WTC11 (cell line): ENCODE measurements at regions not wholly inside any gene's neighbourhood (a gene's known extent, or its start where the extent isn't known, plus 50 kb on each side); places are given as distances from the start of the nearest gene placed in this dataset.

Experiments used
- ATAC-seq: fragments of 200-7000 bp; cut with Tn5 transposase; 2 replicates; pipeline ENCODE4 v1.10.0; 2021; ENCODE audit warnings: mild to moderate bottlenecking, moderate library complexity
- CTCF ChIA-PET: fragments of 300-600 bp; sonication (Branson Sonifier 250); formaldehyde crosslinking; loops from one replicate; lab custom pipeline; 2021; ENCODE audit warnings: antibody characterized with exemption; lab: Charles Lee
- POLR2A ChIA-PET: fragments of 350-600 bp; sonication (Branson Sonifier 250); formaldehyde crosslinking; loops from one replicate; lab custom pipeline; 2021; ENCODE audit warnings: antibody characterized with exemption; lab: Charles Lee
- DNase-seq: peaks from one replicate; pipeline ENCODE4 v3.0.0; 2021; ENCODE audit warnings: low spot score
- H3K27ac Mint-ChIP-seq: 2 replicates; pipeline ENCODE4 v1.8.0; 2021; ENCODE audit warnings: mixed read lengths
- H3K27me3 Mint-ChIP-seq: 2 replicates; pipeline ENCODE4 v1.8.0; 2021; ENCODE audit warnings: low read depth, mild to moderate bottlenecking, moderate library complexity, mixed read lengths
- H3K36me3 Mint-ChIP-seq: 2 replicates; pipeline ENCODE4 v1.8.0; 2021; ENCODE audit warnings: mixed read lengths
- H3K4me1 Mint-ChIP-seq: 2 replicates; pipeline ENCODE4 v1.8.0; 2022; ENCODE audit warnings: mixed read lengths
- H3K4me3 Mint-ChIP-seq: 2 replicates; pipeline ENCODE4 v1.8.0; 2021; ENCODE audit warnings: mild to moderate bottlenecking, moderate library complexity, mixed read lengths
- H3K9me3 Mint-ChIP-seq: 2 replicates; pipeline ENCODE4 v1.8.0; 2021; ENCODE audit warnings: mixed read lengths
- ATF6 ChIP-seq: sonication (generic); formaldehyde crosslinking; IDR thresholded peaks from 2 replicates; pipeline ENCODE4 v1.8.1; 2023; ENCODE audit warnings: mild to moderate bottlenecking, missing genetic modification reagents
- CBFB ChIP-seq: sonication (generic); formaldehyde crosslinking; IDR thresholded peaks from 2 replicates; pipeline ENCODE4 v1.8.1; 2022; ENCODE audit warnings: mild to moderate bottlenecking, low read depth, missing genetic modification reagents
- E2F1 ChIP-seq: sonication (generic); formaldehyde crosslinking; IDR thresholded peaks from 2 replicates; pipeline ENCODE4 v1.8.0; 2022; ENCODE audit warnings: mild to moderate bottlenecking, missing genetic modification reagents
- ESRRA ChIP-seq: sonication (generic); formaldehyde crosslinking; IDR thresholded peaks from 2 replicates; pipeline ENCODE4 v1.8.1; 2022; ENCODE audit warnings: mild to moderate bottlenecking, missing genetic modification reagents, borderline replicate concordance
- ETV6 ChIP-seq: sonication (generic); formaldehyde crosslinking; IDR thresholded peaks from 2 replicates; pipeline ENCODE4 v1.8.1; 2022; ENCODE audit warnings: mild to moderate bottlenecking, missing genetic modification reagents
- FOXK1 ChIP-seq: sonication (generic); formaldehyde crosslinking; IDR thresholded peaks from 2 replicates; pipeline ENCODE4 v1.8.0; 2022; ENCODE audit warnings: mild to moderate bottlenecking, moderate library complexity, missing genetic modification reagents
- HMGXB4 ChIP-seq: sonication (generic); formaldehyde crosslinking; IDR thresholded peaks from 2 replicates; pipeline ENCODE4 v1.8.1; 2023; ENCODE audit warnings: mild to moderate bottlenecking, moderate library complexity, missing genetic modification reagents
- IRF1 ChIP-seq: sonication (generic); formaldehyde crosslinking; IDR thresholded peaks from 2 replicates; pipeline ENCODE4 v1.8.0; 2023; ENCODE audit warnings: missing genetic modification reagents
- MAX ChIP-seq: sonication (generic); formaldehyde crosslinking; IDR thresholded peaks from 2 replicates; pipeline ENCODE4 v1.8.0; 2022; ENCODE audit warnings: mild to moderate bottlenecking, missing genetic modification reagents
- MXD4 ChIP-seq: fragments of 250-450 bp; sonication (Bioruptor Pico); IDR thresholded peaks from 2 replicates; pipeline ENCODE4 v1.8.0; 2021; ENCODE audit warnings: mild to moderate bottlenecking, moderate library complexity, borderline replicate concordance
- NR1H2 ChIP-seq: sonication (generic); formaldehyde crosslinking; IDR thresholded peaks from 2 replicates; pipeline ENCODE4 v1.9.0; 2021; ENCODE audit warnings: mild to moderate bottlenecking, moderate library complexity, missing genetic modification reagents
- NR3C1 ChIP-seq: sonication (generic); formaldehyde crosslinking; conservative IDR thresholded peaks from 2 replicates; pipeline ENCODE4 v1.8.1; 2023; ENCODE audit warnings: low read depth, mild to moderate bottlenecking, missing genetic modification reagents
- OVOL2 ChIP-seq: fragments of 250-450 bp; sonication (Bioruptor Pico); IDR thresholded peaks from 2 replicates; pipeline ENCODE4 v1.9.0; 2021; ENCODE audit warnings: mild to moderate bottlenecking, borderline replicate concordance
- PREB ChIP-seq: sonication (generic); formaldehyde crosslinking; IDR thresholded peaks from 2 replicates; pipeline ENCODE4 v1.8.1; 2022; ENCODE audit warnings: mild to moderate bottlenecking, missing genetic modification reagents, moderate library complexity, borderline replicate concordance
- SP1 ChIP-seq: sonication (generic); formaldehyde crosslinking; conservative IDR thresholded peaks from 2 replicates; pipeline ENCODE4 v1.8.1; 2022; ENCODE audit warnings: missing genetic modification reagents
- TEAD1 ChIP-seq: sonication (generic); formaldehyde crosslinking; IDR thresholded peaks from 2 replicates; pipeline ENCODE4 v1.8.0; 2022; ENCODE audit warnings: mild to moderate bottlenecking, missing genetic modification reagents
- TP53 ChIP-seq: sonication (generic); formaldehyde crosslinking; IDR thresholded peaks from 2 replicates; pipeline ENCODE4 v1.8.1; 2023; ENCODE audit warnings: mild to moderate bottlenecking, missing genetic modification reagents
- ZNF121 ChIP-seq: sonication (generic); formaldehyde crosslinking; IDR thresholded peaks from 2 replicates; pipeline ENCODE4 v1.8.0; 2023; ENCODE audit warnings: missing genetic modification reagents
- ZNF423 ChIP-seq: fragments of 250-450 bp; sonication (Bioruptor Pico); IDR thresholded peaks from 2 replicates; pipeline ENCODE4 v2.1.2; 2022; ENCODE audit warnings: mild to moderate bottlenecking, moderate library complexity

GRCh38 chr12:30823764-30824163 lies 69.0 kb upstream of the CAPRIN2 start:
- no peak for ATAC-seq
- DNase-seq: no peak
- CTCF ChIA-PET: interaction anchor here (1.1 to 2.1 kb wide), 5 partner anchors 16 to 1393 kb away, joined by 3 to 8 read pairs (median 3); no protein-coding TSS in a partner anchor
- no peaks in the 10 kb centered on the region for H3K9me3 Mint-ChIP-seq
- H3K4me1 Mint-ChIP-seq: peaks cover 19% of the 10 kb centered on the region
- peaks cover 66% of the 10 kb centered on the region for H3K27me3 Mint-ChIP-seq
- TF ChIP-seq E2F1 (CRISPR knock-in tag) (no peak), MXD4 (CRISPR knock-in tag) (no peak), ATF6 (CRISPR knock-in tag) (no peak), HMGXB4 (CRISPR knock-in tag) (0 out of 2 replicates have a peak, but pooled peaks have one; percentile 8)
- POLR2A ChIA-PET: no interaction called here
- H3K27ac Mint-ChIP-seq: no peak overlapping the region
- H3K36me3 Mint-ChIP-seq: no peaks in the 10 kb centered on the region
- peak overlapping the region; percentile 79 for H3K4me3 Mint-ChIP-seq

- POLR2A ChIA-PET: interaction anchor here (0.6 to 0.7 kb wide), 2 partner anchors 11 to 27 kb away, joined by 3 read pairs; no protein-coding TSS in a partner anchor
- peaks cover 66% of the 10 kb centered on the region for H3K27me3 Mint-ChIP-seq
- peak; percentile 59 for DNase-seq
- peak overlapping the region; percentile 79 for H3K4me3 Mint-ChIP-seq
- no peak overlapping the region for H3K27ac Mint-ChIP-seq
- peak; percentile 54 for ATAC-seq
- H3K9me3 Mint-ChIP-seq: no peaks in the 10 kb centered on the region
- CTCF ChIA-PET: interaction anchor here (1.0 to 2.1 kb wide), 11 partner anchors 10 to 1393 kb away, joined by 3 to 8 read pairs (median 4); partner anchors contain the start of genes CAPRIN2 and IPO8
- H3K36me3 Mint-ChIP-seq: no peaks in the 10 kb centered on the region
- peaks cover 19% of the 10 kb centered on the region for H3K4me1 Mint-ChIP-seq
- TF ChIP-seq PREB (CRISPR knock-in tag) (no peak), MAX (CRISPR knock-in tag) (peak; percentile 46; the same call in 1 of the 2 replicates), NR1H2 (no peak), ZNF423 (CRISPR knock-in tag) (peak; percentile 23; the same call in 1 of the 2 replicates), CBFB (no peak)
Observed at GRCh38 chr12:30823156-30823699, 68.5 kb upstream of the CAPRIN2 start.

- Mint-ChIP-seq H3K36me3 (no peaks in the 10 kb centered on the region), H3K9me3 (no peaks in the 10 kb centered on the region), H3K4me1 (peaks cover 20% of the 10 kb centered on the region), H3K27ac (no peak overlapping the region), H3K27me3 (peaks cover 64% of the 10 kb centered on the region), H3K4me3 (peak overlapping the region; percentile 79)
- DNase-seq (peak; percentile 68), ATAC-seq (peak; percentile 75)
- ChIA-PET CTCF (interaction anchor here (0.7 to 2.1 kb wide), 15 partner anchors 11 to 1392 kb away, joined by 3 to 8 read pairs (median 4); partner anchors contain the start of genes CAPRIN2 and IPO8), POLR2A (interaction anchor here (0.6 to 1.1 kb wide), 4 partner anchors 10 to 69 kb away, joined by 3 read pairs; partner anchors contain the start of gene CAPRIN2)
- TF ChIP-seq ZNF121 (CRISPR knock-in tag) (no peak), NR3C1 (CRISPR knock-in tag) (0 out of 2 replicates have a peak, but pooled peaks have one; percentile 18), MAX (CRISPR knock-in tag) (peak; percentile 88), ETV6 (CRISPR knock-in tag) (peak; percentile 81; the same call in 1 of the 2 replicates), TEAD1 (peak; percentile 50; the same call in 1 of the 2 replicates), SP1 (peak; percentile 27; the same call in 1 of the 2 replicates), IRF1 (0 out of 2 replicates have a peak, but pooled peaks have one; percentile 56), FOXK1 (CRISPR knock-in tag) (peak; percentile 64; the same call in 1 of the 2 replicates), OVOL2 (no peak), TP53 (CRISPR knock-in tag) (peak; percentile 72; the same call in 1 of the 2 replicates), ESRRA (peak; percentile 77; the same call in 1 of the 2 replicates)
Observed at GRCh38 chr12:30822385-30823155, 67.8 kb upstream of the CAPRIN2 start.
